ENCODE measurements at regions not wholly inside any gene's neighbourhood (a gene's known extent, or its start where the extent isn't known, plus 50 kb on each side); places are given as distances from the start of the nearest gene placed in this dataset.

GRCh38 chr9:4435197-4435596 is 55.1 kb upstream of the SLC1A1 start:
- no peak for DNase-seq (ENCODE audit: low read depth, low spot score)
- Mint-ChIP-seq H3K4me1 (no peaks in the 10 kb centered on the region), H3K4me3 (no peak overlapping the region), H3K9me3 (peaks cover 6% of the 10 kb centered on the region), H3K27me3 (ENCODE audit: low read depth) (peaks cover 10% of the 10 kb centered on the region), H3K27ac (ENCODE audit: unreplicated experiment) (no peak overlapping the region), H3K36me3 (ENCODE audit: low read depth) (no peaks in the 10 kb centered on the region)
- no peak for TF ChIP-seq CTCF (conservative IDR thresholded peaks at IDR 0.05)

GRCh38 chr9:4433379-4433778 is 56.9 kb upstream of the SLC1A1 start:
- Mint-ChIP-seq H3K9me3 (no peaks in the 10 kb centered on the region), H3K27ac (ENCODE audit: unreplicated experiment) (no peak overlapping the region), H3K36me3 (ENCODE audit: low read depth) (no peaks in the 10 kb centered on the region), H3K4me3 (no peak overlapping the region), H3K27me3 (ENCODE audit: low read depth) (peaks cover 2% of the 10 kb centered on the region), H3K4me1 (no peaks in the 10 kb centered on the region)
- DNase-seq (ENCODE audit: low read depth, low spot score): no peak
- no peak for TF ChIP-seq CTCF (conservative IDR thresholded peaks at IDR 0.05)

- H3K36me3 Mint-ChIP-seq (ENCODE audit: low read depth): no peaks in the 10 kb centered on the region
These were observed 59.6 kb upstream of the SLC1A1 start for GRCh38 chr9:4430432-4431261.

GRCh38 chr9:4425319-4426045 is 64.8 kb upstream of the SLC1A1 start:
- no peak for DNase-seq (ENCODE audit: low read depth, low spot score)
- Mint-ChIP-seq H3K9me3 (no peaks in the 10 kb centered on the region), H3K27ac (ENCODE audit: unreplicated experiment) (no peak overlapping the region), H3K4me1 (no peaks in the 10 kb centered on the region), H3K27me3 (ENCODE audit: low read depth) (no peaks in the 10 kb centered on the region), H3K4me3 (no peak overlapping the region), H3K36me3 (ENCODE audit: low read depth) (no peaks in the 10 kb centered on the region)
- no peak for TF ChIP-seq CTCF (conservative IDR thresholded peaks at IDR 0.05)

More at GRCh38 chr9:4430432-4431261, 59.6 kb upstream of the SLC1A1 start:
- no peak for TF ChIP-seq CTCF (conservative IDR thresholded peaks at IDR 0.05)
- Mint-ChIP-seq H3K9me3 (no peaks in the 10 kb centered on the region), H3K27ac (ENCODE audit: unreplicated experiment) (peak overlapping the region; percentile 59), H3K4me3 (no peak overlapping the region), H3K4me1 (no peaks in the 10 kb centered on the region), H3K27me3 (ENCODE audit: low read depth) (no peaks in the 10 kb centered on the region)
- DNase-seq (ENCODE audit: low read depth, low spot score): no peak

GRCh38 chr9:4424891-4425290 is 65.4 kb upstream of the SLC1A1 start:
- no peak overlapping the region for H3K27ac Mint-ChIP-seq (ENCODE audit: unreplicated experiment)
- no peaks in the 10 kb centered on the region for H3K4me1 Mint-ChIP-seq
- no peak overlapping the region for H3K4me3 Mint-ChIP-seq

More at GRCh38 chr9:4424891-4425290, 65.4 kb upstream of the SLC1A1 start:
- H3K27me3 Mint-ChIP-seq (ENCODE audit: low read depth): no peaks in the 10 kb centered on the region
- DNase-seq (ENCODE audit: low read depth, low spot score): no peak
- H3K9me3 Mint-ChIP-seq: no peaks in the 10 kb centered on the region
- no peak for TF ChIP-seq CTCF (conservative IDR thresholded peaks at IDR 0.05)
- H3K36me3 Mint-ChIP-seq (ENCODE audit: low read depth): no peaks in the 10 kb centered on the region
